NCI-H1092 (cell line): ENCODE measurements at regions not wholly inside any gene's neighbourhood (a gene's known extent, or its start where the extent isn't known, plus 50 kb on each side); places are given as distances from the start of the nearest gene placed in this dataset.
A peak's percentile ranks its signal among the peaks of the same experiment; 100 is the strongest.
"Not testable (repeated sequence)": the region's sequence is repeated elsewhere in the genome, so short reads cannot be mapped to it uniquely, and the experiment has no call there.

Experiments
- DNase-seq: peaks from one replicate; lab custom pipeline; 2025; lab: John Stamatoyannopoulos, UW

DNA sequence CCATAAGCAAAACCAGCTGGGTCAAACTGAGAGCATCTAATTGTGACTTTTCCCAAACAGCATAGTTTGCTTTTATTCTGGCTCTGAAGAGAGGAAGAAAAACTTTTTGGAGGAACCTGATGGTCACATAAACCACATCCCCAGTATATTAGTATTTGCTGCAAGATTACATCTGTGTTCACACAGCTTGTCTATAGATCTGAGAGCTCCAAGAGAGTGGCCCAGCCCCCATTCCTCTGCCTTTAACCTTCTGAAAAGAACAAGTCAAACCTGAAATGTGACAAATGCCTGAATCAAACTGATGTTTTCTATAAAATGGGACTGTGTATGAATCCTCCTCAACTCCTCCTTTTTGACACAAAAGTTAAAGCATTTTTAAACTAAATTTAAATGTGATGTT is 435.2 kb downstream of the ZNF479 start:
- DNase-seq: not testable (repeated sequence)

DNA sequence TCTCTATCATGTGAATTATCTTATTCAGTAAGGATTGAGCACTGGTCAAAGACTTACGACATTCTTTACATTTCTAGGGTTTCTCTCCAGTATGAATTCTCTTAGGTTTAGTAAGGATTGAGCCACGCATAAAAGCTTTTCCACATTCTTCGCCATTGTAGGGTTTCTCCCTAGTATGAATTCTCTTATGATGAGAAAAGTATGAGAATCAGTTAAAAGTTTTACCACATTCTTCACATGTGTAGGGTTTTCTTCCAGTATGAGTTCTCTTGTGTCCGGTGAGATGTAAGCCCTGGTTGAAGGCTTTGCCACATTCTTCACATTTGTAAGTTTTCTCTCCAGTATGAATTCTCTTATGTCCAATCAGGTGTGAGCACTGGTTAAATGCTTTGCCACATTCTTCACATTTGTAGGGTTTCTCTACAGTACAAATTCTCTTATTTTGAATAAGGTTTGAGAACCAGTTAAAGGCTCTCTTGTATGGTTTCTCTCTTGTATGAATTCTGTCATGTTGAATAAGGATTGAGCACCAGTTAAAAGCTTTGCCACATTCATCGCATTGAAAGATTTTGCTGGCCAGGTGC is 445.9 kb downstream of the ZNF479 start:
- DNase-seq: no peak

DNA sequence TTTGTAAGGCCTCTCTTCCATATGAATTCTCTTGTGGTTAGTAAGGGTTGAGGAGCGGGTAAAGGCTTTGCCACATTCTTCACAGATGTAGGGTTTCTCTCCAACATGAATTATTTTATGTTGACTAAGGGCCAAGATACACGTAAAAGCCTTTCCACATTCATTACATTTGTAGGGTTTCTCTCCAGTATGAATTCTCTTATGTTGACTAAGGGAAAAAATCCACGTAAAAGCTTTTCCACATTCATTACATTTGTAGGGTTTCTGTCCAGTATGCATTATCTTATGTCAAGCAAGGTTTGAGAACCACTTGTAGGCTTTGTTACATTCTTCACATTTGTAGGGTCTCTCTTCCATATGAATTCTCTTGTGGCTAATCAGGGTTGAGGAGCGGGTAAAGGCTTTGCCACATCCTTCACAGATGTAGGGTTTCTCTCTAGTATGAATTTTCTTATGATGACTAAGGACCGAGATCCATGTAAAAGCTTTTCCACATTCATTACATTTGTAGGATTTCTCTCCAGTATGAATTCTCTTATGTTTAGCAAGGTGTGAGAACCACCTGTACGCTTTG is 493.0 kb downstream of the ZNF479 start:
- DNase-seq: no peak

DNA sequence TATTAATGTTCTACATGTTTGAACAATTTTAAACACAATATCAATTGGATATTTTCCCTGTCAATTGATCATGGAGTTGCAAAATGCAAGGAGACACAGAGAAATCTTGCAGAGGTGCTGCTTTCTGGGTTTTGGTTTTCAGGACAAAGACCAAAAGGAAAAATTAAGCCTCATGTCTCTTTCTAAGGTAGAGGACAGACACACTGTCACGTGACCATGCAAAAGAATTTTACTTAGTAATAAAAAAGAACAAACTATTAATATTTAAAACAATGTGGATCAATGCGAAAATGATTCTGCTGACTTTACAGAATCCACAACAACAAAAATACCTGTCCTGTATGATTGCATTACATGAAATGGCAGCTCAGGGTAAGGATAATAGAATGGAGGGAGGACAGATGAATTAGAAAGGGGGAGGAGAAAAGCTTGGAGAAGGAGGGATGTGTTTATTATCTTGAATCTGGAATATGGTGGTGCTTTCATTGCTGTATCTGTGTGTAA is 493.7 kb upstream of the NUPR2 start:
- no peak for DNase-seq

DNA sequence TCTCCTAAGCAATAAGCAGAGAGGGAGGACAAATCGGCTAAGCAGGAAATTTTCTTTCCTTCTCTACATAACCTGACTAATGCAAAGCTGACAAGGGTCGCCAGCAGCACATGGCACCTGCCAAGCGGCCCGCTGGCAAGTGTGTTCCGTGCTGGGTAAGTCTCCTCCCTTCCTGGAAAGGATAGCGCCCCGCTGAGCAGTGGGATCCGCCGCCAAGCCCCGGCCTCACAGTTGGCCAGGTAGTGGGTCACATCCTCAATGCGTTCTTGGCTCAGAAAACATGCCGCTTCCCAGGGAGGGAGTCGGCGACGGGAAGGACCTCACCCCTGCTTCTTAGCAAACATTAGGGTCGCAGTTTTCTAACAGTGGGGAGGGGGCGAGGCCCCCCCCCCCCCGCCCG is 488.9 kb upstream of the NUPR2 start:
- no peak for DNase-seq

DNA sequence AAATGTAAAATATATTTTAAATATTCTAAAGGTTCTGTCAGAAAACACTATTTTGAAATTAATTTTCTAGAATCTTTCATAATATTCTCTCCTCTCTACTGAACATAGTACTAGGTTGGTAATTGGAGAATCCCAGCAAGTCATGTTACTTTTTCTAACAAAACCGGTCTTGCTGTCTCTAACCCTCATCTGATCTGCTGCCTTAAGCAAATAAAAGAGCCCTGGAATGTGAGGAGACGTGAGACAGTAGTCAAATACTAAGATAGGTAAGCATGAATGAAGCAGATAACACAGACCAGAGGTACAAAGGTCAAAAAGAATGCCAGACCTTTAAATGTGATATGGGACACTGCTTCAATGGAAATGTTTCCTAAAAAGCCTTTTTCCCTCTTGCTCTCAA is 462.4 kb upstream of the NUPR2 start:
- no peak for DNase-seq

DNA sequence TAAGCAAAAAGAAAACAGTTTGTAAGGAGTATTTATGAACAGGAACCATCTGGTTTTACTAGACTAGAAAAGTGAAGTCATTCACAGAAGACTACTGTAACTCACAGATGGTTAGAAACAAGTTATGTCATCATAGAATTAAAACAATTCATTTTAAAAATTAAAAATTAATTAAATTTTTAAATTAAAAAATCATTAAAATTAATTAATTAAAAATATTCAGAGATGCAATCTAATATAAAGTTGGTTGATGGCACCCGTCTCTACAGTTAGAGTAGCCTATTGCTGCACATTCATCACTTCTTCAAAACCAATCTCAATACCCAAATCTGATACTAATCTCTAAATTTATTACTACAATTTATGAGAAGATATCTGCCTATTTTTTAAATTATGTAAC is 454.8 kb upstream of the NUPR2 start:
- no peak for DNase-seq

DNA sequence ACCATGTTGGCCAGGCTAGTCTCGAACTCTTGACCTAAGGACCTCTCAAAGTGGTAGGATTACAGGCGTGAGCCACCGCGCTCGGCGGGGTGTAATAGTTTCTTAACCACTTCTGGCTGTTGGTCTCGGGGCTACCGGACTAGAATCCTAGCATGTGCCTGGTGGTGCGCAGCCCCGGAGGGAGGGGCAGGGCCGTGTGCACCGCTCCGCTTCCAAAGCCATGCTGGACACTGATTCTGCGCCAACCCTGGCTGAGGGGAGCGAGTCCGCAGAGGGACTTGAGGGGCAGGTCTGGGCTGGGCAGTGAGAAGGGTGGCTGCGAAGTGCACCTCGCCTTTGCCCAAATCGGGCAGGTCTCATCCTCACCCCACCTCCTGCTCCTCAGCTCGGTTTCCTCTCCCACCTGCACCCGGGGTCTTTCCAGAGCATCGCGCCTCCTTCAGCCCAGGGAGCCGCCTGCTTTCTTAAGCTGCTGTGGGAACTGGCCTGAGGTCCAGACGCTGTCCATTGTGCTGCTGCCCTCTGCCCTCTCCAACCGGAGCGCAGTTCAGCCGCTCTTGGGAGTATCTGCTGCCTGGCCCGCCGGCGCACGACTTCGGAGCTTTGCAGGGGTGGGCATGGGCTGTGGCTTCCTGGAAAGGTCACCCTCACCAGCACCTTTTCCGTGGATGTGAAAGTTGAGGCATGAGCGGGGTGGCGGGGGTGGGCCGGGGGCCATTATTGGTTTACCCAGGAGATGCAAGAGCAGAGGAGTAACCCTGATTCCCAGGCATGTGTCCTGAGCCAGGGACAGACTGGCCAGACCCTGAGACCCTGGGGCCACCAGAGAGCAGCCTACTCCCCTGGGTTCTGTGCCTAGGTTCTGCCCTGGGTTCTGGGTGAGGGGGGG is 422.6 kb upstream of the NUPR2 start:
- no peak for DNase-seq

DNA sequence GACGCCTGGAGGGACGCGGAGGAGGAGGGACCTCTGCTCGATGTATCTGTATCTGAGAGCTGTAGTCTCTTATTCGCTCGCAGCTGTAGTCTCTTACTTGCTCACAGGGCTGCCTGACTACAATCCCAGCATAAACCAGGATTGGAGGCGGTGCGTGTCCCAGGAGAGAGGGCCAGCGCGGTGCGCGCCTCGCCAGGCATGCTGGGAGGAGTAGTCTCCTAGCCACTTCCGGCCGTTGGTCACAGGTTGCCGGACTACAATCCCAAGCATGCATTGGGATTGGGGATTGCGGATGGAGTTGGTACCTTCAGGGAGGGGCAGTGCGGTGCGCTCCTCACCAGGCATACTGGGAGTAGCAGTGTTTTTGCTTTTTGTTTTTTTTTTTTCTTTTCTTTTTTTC is 421.7 kb upstream of the NUPR2 start:
- peak; percentile 8 for DNase-seq

DNA sequence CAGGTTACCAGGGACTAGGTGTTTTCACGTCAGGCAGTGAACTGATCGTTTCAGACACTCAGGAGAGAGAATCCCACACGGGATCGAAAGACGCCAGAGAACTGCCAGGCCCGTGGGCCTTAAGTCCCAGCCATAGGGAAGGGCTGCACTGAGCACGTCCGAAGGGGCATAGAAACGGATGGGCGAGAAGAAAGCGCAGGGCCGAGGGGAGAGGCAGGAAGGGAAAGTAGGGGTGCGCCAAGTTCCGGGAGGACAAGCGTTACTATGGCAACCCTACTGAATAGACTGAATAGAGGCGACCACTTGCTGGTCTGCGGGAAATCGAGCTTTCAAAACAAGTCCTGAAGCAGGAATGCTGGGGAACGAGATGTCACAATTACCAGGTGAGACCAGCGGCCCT is 421.3 kb upstream of the NUPR2 start:
- DNase-seq: no peak

DNA sequence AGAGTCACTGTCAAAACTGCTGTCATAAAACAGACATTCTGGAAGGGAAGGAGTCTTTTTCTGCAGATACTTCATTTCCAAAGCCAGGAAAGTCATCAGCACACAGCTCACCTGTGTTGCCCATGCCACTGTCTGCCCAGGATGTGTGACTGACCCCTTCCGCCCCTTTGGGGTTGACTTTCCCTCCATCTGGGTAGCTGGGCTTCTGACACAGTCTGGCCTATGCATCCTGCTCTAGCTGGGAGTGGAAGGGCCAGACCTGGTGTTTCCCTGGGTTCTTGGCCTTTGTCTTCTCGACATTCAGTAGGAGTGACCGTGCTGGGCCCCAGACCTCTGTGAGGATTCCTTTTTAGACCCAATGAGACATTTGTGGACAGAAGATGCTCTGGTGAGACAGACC is 378.9 kb upstream of the NUPR2 start:
- no peak for DNase-seq

DNA sequence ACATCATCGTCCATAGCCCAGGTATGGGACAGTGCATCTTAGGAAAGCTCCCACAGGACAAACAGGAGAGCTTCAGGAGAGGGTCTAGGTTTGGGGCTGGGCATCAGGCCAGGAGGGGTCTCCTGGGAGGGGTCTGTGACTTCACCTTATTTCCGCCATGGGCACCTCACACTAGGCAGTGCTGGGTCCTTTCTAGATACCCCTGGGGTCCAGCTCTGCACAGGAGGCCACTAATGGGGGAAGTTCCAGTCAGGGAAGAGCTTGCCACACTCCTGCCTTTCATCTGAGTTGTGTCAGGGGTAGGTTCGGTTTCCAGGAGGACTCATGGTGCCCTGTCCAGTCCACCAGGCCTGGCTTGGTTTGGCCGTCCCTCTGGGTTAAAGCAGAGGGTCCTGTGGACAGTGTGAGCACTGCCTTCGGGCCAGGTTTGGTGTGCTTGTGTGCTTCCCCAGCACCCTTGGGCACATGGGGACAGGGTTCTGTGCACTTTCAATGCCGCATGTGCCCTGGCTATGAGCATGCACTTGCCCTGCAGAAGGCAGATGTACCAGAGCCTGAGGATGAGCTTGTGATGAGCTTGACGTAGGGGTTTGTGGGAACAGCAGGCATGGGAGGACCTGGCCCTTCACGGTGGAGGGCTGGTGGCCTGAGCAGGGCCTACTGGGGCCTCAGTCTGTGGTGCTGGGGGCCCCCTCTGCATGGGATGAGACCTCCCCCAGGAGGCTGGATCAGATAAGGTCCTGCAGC is 377.7 kb upstream of the NUPR2 start:
- DNase-seq: no peak

DNA sequence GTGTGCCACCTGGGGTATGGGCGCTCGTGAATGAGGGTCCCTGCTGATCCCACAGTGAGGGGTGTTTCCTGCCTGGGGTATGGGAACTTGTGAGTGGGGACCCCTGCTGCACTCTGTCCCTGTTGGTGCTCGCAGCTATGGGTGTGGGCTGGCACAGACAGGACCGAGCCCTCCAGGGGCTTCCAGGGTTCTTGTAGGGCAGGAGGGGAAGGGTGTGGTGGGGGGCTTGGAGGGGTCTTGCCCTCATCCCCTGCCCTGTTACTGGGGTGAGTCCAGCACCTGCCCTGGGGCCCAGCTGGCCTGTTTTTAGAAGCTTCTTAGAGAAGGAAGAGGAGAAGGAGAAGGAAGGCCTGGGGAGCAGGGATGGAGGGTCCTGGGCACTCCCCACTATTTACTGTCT is 377.0 kb upstream of the NUPR2 start:
- DNase-seq: no peak

DNA sequence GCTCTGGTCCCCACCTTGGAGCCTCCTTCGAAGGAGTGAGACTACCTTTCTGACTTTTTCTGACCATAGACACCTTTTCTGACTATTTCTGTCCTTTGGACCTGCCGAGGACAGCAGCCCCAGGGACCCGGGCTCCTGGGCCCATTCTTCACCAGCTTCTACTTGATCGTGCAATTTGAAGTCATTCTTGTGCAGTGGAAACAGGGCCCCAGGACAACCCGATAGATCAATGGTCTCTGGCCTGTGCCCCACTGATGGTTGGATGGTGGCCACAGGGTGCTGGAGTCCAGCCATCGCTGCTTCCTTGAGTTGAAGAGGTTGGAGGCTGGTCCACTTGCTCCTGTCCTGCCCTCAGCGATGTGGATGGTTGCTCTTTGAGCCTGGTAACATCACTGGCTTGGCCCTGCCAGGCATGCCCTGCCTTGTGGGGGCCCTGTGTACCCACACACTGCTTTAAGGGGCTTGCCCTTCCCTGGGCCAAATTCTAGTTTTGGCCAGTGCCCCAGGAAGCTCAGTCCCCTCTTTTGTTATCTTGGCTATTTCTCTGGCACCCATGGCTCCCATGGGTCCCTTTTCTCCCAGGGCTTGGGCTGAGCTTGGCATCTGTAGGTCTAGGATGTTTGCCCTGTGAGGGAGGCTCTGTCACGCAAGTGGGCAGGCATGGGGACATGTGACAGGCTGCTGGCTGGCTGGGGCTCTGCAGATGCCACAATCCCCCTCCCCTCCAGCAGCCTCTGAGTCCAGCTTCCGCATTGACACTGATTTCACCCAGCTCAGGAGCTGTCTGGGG is 375.6 kb upstream of the NUPR2 start:
- DNase-seq: no peak

DNA sequence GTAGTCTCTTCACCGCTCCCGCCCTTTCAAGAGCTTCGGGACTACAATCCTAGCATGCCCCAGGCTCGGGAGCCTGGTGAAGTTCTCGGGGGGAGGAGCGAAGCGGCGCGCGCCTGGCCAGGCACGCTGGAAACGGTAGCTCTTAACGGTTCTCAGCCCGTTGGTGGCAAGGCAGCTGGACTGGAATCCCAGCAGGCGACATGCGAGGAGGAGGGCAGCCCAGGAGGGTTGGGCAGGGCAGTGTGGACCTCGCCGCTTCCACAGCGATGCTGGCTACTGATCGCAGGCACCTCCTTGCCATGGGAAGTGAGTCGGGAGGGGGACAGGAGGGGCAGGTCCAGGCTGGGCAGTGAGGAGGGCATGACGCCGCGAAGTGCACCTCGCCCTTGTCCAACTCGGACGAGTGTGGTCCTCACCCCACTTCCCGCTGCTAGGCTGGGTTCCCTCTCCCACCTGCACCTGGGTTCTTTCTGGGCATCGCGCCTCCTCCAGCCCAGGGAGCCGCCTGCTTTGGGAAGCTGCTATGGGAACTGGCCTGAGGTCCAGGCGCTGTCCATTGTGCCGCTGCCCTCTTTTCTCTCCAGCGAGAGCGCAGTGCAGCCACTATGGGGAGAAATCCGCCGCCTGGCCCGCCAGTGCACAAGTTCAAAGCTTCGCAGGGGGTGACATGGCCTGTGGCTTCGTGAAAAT is 367.8 kb upstream of the NUPR2 start:
- no peak for DNase-seq

DNA sequence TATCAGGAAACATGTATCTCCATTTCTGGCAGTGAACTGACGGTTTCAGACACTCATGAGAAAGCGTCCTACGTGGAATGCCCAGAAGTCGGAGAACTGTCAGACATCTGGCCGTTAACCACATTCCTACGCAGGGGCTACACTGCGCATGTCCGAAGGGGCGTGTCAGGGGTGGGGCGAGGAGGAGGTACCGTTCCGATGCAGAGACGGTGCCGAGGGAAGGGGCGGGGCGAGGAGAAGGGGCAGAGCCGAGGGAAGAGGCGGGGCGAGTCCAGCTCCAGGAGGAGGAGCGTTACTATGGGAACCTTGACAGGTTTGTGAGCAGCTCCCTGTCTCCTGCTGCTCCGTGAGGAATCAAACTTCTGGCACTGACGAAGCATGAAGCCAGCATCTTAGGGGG is 366.9 kb upstream of the NUPR2 start:
- DNase-seq: no peak

DNA sequence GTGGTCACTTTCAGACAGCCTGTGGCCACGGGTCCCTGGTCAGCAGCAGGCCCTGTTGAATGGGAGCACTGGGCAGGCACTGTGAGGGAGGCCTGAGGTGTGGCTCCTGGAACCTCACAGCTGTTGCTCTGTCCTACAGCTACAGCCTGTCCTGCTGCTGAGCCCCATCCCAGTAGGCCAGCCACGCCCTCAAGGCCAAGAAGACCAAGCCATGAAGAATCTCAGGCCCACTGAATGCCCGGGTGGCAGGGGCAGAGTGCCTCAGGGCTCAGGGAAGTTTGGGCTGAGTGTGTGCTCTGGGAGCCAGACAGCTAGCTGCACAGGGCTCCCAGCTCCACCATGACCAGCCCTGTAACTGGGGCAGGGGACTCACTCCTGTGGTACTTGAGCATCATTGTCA is 363.5 kb upstream of the NUPR2 start:
- no peak for DNase-seq

DNA sequence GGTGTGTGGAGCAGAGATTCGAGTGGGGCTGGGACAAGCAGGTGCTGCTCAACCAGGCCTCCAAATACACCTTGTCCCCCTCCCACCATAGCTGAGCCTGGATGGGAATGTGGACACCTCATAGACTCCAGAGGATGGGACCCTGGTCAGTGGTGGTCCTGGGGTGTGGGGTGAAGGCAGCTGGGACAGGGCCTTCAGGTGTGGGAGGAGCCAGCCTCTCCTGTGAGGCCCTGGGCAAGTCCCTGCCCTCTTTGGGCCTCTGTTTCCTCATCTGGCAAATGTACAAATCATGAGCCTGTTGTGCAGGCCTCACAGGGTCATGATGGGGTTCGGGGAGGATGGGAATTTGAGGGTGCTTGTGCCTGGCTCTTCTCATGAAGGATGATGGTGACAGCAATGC is 362.9 kb upstream of the NUPR2 start:
- no peak for DNase-seq

DNA sequence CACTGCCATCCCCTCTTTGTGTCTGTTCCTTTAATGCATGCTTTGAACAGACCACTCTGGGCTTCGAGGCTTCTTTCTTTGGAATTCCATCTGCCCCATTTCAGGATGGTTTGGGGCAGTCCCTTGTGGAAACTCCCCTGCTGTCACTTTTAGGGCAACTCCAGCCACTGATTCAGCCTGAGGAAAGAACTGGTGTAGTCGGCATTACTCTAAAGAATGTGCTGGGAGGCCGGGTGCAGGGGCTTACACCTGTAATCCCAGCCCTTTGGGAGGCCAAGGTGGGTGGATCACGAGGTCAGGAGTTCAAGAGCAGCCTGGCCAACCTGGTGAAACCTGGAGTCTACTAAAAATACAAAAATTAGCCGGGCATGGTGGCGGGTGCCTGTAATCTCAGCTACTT is 358.1 kb upstream of the NUPR2 start:
- no peak for DNase-seq

DNA sequence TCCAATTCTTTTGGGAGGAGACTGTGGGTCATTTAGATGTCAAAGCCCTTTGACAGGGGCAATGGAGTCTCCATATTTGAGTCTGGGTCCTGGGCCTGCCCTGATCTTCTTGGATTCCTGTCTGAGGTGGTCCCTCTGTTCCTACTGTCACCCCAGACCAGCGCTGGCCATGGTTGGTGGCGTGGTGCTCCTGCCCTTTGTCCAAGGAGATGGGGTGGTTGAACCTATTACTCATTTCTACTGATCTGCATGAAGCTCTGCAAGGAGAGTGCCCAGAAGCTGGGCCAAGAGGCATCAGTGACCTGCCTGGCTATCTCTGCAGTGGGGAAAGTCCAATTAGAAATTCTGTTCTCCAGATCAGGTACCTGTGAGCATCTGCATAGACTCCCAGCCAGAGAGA is 355.6 kb upstream of the NUPR2 start:
- no peak for DNase-seq
